SK-N-SH (cell line): ENCODE measurements at regions not wholly inside any gene's neighbourhood (a gene's known extent, or its start where the extent isn't known, plus 50 kb on each side); places are given as distances from the start of the nearest gene placed in this dataset.
A peak's percentile ranks its signal among the peaks of the same experiment; 100 is the strongest.

Source experiments
- CTCF ChIA-PET: fragments of 300-600, 350-600 bp; formaldehyde crosslinking; extraction: SDS; loops from one replicate; lab custom pipeline; 2021; lab: Yijun Ruan, JAX
- POLR2A ChIA-PET: fragments of 350-600 bp; sonication (Branson Sonifier 250); formaldehyde crosslinking; extraction: SDS; loops from one replicate; lab custom pipeline; 2020; ENCODE audit warnings: antibody characterized with exemption, inconsistent platforms; lab: Yijun Ruan, JAX
- DNase-seq: peaks from one replicate; pipeline ENCODE4 v3.0.0; 2012
- H2AFZ ChIP-seq: fragments of 200-600 bp; sonication (generic); 2 replicates; pipeline ENCODE4 v1.8.1; 2016; ENCODE audit warnings: antibody characterized with exemption, mild to moderate bottlenecking, low read depth
- H3F3A ChIP-seq: fragments of 200-600 bp; sonication (generic); replicated peaks from 2 replicates; pipeline ENCODE3; 2016; ENCODE audit warnings: antibody characterized with exemption, mild to moderate bottlenecking; ENCODE audit not compliant: insufficient read depth
- H3K27ac ChIP-seq, 2 experiments: fragments of 200-500 bp in 1 of 2; fragments of 200-600 bp in 1 of 2; sonication (Bioruptor generic) in 1 of 2; sonication (generic), shearing (Covaris generic) in 1 of 2; 2 replicates each; pipeline versions ENCODE4 v1.5.1 to v1.6.1; 2014 to 2016; ENCODE audit warnings: low read depth in 2 of 2, inconsistent platforms in 1 of 2, low read length in 1 of 2, mild to moderate bottlenecking in 1 of 2, mixed read lengths in 1 of 2
- H3K27me3 ChIP-seq: fragments of 200-600 bp; sonication (generic), shearing (Covaris generic); 2 replicates; pipeline ENCODE4 v1.6.1; 2016; ENCODE audit warnings: mixed run types; ENCODE audit not compliant: insufficient read depth
- H3K36me3 ChIP-seq, 2 experiments: fragments of 200-500 bp in 1 of 2; fragments of 200-600 bp in 1 of 2; sonication (Bioruptor generic) in 1 of 2; sonication (generic) in 1 of 2; replicated peaks in 1 of 2; 2 replicates each; pipeline versions ENCODE3 to v1.5.1; 2014 to 2016; ENCODE audit warnings: low read length in 1 of 2, mild to moderate bottlenecking in 1 of 2; ENCODE audit not compliant: insufficient read depth in 2 of 2, control insufficient read depth in 1 of 2
- H3K4me1 ChIP-seq, 2 experiments: fragments of 200-500 bp in 1 of 2; fragments of 200-600 bp in 1 of 2; sonication (Bioruptor generic) in 1 of 2; sonication (generic), shearing (Covaris generic) in 1 of 2; 2 replicates each; pipeline versions ENCODE4 v1.5.1 to v1.6.1; 2014 to 2016; ENCODE audit warnings: low read depth in 1 of 2, low read length in 1 of 2, mixed run types in 1 of 2; ENCODE audit not compliant: insufficient read depth in 2 of 2, control insufficient read depth in 1 of 2
- H3K4me2 ChIP-seq: fragments of 200-600 bp; sonication (generic), shearing (Covaris generic); 2 replicates; pipeline ENCODE4 v1.6.1; 2017; ENCODE audit warnings: mixed run types
- H3K4me3 ChIP-seq, 2 experiments: fragments of 200-500 bp in 1 of 2; fragments of 200-600 bp in 1 of 2; sonication (Bioruptor generic) in 1 of 2; sonication (generic), shearing (Covaris generic) in 1 of 2; 2 replicates each; pipeline versions ENCODE4 v1.5.1 to v1.8.1; 2014 to 2016; ENCODE audit warnings: low read depth in 2 of 2, inconsistent platforms in 1 of 2, low read length in 1 of 2, mild to moderate bottlenecking in 1 of 2, mixed read lengths in 1 of 2, moderate library complexity in 1 of 2
- H3K79me2 ChIP-seq: fragments of 200-600 bp; sonication (generic); 2 replicates; pipeline ENCODE4 v1.8.1; 2017; ENCODE audit warnings: mild to moderate bottlenecking; ENCODE audit not compliant: insufficient read depth
- H3K9ac ChIP-seq: fragments of 200-600 bp; sonication (generic); 2 replicates; pipeline ENCODE4 v1.6.1; 2017; ENCODE audit warnings: mixed run types
- H3K9me2 ChIP-seq: fragments of 200-600 bp; sonication (generic); 2 replicates; pipeline ENCODE4 v1.6.1; 2017; ENCODE audit warnings: mixed run types
- H3K9me3 ChIP-seq: fragments of 200-600 bp; sonication (generic); 2 replicates; pipeline ENCODE4 v1.6.1; 2017; ENCODE audit warnings: mixed run types, mild to moderate bottlenecking, moderate library complexity
- H4K20me1 ChIP-seq: fragments of 200-600 bp; sonication (generic); 2 replicates; pipeline ENCODE4 v1.6.1; 2017; ENCODE audit warnings: mild to moderate bottlenecking, mixed run types; ENCODE audit not compliant: insufficient read depth
- CHD2 ChIP-seq: fragments of 150-350 bp; IDR thresholded peaks from 2 replicates; pipeline ENCODE4 v1.6.1; 2018; ENCODE audit warnings: low read length; ENCODE audit not compliant: partially characterized antibody
- ELF1 ChIP-seq: IDR thresholded peaks from 2 replicates; pipeline ENCODE4 v1.4.0; 2012
- EZH2phosphoT487 ChIP-seq: fragments of 200-600 bp; sonication (generic); IDR thresholded peaks from 2 replicates; pipeline ENCODE4 v1.6.1; 2017; ENCODE audit warnings: low read depth, mixed run types, mild to moderate bottlenecking, antibody characterized with exemption, moderate library complexity, borderline replicate concordance
- FOSL2 ChIP-seq: IDR thresholded peaks from 2 replicates; pipeline ENCODE4 v1.4.0; 2012; ENCODE audit warnings: low read depth, mild to moderate bottlenecking, moderate library complexity, borderline replicate concordance
- FOXJ3 ChIP-seq: sonication (generic); formaldehyde crosslinking; IDR thresholded peaks from 2 replicates; pipeline ENCODE4 v1.5.1; 2020; ENCODE audit warnings: mild to moderate bottlenecking, missing genetic modification reagents
- GABPA ChIP-seq: IDR thresholded peaks from 2 replicates; pipeline ENCODE4 v1.4.0; 2012; ENCODE audit warnings: low read depth, mild to moderate bottlenecking
- JUND ChIP-seq: IDR thresholded peaks from 2 replicates; pipeline ENCODE4 v1.4.0; 2012
- MXI1 ChIP-seq: IDR thresholded peaks from 2 replicates; pipeline ENCODE4 v1.6.1; 2012; ENCODE audit warnings: mild to moderate bottlenecking, low read depth, low read length, improper control_type of control experiment
- NRF1 ChIP-seq: IDR thresholded peaks from 2 replicates; pipeline ENCODE4 v1.6.1; 2012; ENCODE audit warnings: low read depth, mild to moderate bottlenecking, low read length
- POLR2AphosphoS5 ChIP-seq: IDR thresholded peaks from 2 replicates; pipeline ENCODE4 v1.6.1; 2012; ENCODE audit warnings: low read depth, low read length
- TCF12 ChIP-seq: IDR thresholded peaks from 2 replicates; pipeline ENCODE4 v1.4.0; 2012
- TEAD4 ChIP-seq: IDR thresholded peaks from 2 replicates; pipeline ENCODE4 v1.4.0; 2012; ENCODE audit warnings: mild to moderate bottlenecking, borderline replicate concordance; ENCODE audit not compliant: insufficient read depth
- WGBS: methylation state at CpG from one replicate; pipeline ENCODE4 v1.1.6; 2017; ENCODE audit warnings: low lambda C conversion rate; 5-methylcytosine and 5-hydroxymethylcytosine counted together
- TF ChIP-seq, protein P1 (sequence below): IDR thresholded peaks from 2 replicates; pipeline ENCODE4; 2012
- TF ChIP-seq, protein P2 (sequence below): IDR thresholded peaks from 2 replicates; pipeline ENCODE4 v1.6.1; 2012; ENCODE audit warnings: mild to moderate bottlenecking, low read depth, low read length, moderate library complexity
- TF ChIP-seq, protein P3 (sequence below): IDR thresholded peaks from 2 replicates; pipeline ENCODE4 v1.4.0; 2012; ENCODE audit warnings: low read depth

DNA sequence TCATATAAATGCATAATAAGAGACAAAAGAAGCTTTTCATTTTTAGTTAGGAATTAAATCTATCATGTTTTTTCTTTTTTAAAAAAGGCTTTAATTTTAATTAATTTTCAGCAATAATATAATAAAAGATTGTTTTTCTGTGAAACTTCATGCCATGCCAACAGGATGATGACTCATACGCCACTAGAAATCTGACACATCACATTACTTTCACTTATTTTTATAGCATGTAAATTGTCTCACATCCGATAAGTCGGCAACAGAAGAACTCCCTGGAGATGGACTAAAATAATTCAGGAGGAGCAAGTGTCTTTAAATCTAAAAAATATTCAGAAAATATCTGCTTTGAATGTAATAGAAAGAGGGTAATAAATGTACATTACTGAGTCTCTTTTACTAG is 1024.2 kb upstream of the ACVR2A start:
- CTCF ChIA-PET: no interaction called here
- 6% methylated on average over 3 of the region's 3 CpGs for WGBS
- Histone ChIP-seq H3K27me3 (no peaks in the 10 kb centered on the region), H3K9me2 (no peaks in the 10 kb centered on the region), H2AFZ (no peak overlapping the region), H3K36me3 (no peaks in the 10 kb centered on the region), H3F3A (no peaks in the 10 kb centered on the region), H3K27ac (no peak overlapping the region), H3K4me3 (no peak overlapping the region), H3K79me2 (no peaks in the 10 kb centered on the region), H3K9me3 (no peaks in the 10 kb centered on the region), H3K4me1 (no peaks in the 10 kb centered on the region; a peak in 1 of 4 replicates), H4K20me1 (no peaks in the 10 kb centered on the region), H3K9ac (no peak overlapping the region), H3K4me2 (no peak overlapping the region; the same call in 1 of the 2 replicates)
- POLR2A ChIA-PET: no interaction called here
- TF ChIP-seq, protein P1, sequence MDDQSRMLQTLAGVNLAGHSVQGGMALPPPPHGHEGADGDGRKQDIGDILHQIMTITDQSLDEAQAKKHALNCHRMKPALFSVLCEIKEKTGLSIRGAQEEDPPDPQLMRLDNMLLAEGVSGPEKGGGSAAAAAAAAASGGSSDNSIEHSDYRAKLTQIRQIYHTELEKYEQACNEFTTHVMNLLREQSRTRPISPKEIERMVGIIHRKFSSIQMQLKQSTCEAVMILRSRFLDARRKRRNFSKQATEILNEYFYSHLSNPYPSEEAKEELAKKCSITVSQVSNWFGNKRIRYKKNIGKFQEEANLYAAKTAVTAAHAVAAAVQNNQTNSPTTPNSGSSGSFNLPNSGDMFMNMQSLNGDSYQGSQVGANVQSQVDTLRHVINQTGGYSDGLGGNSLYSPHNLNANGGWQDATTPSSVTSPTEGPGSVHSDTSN: peak; percentile 28; the same call in 1 of the 2 replicates
- TF ChIP-seq FOSL2 (peak; percentile 45; the same call in 1 of the 2 replicates), CHD2 (no peak), EZH2phosphoT487 (no peak), GABPA (no peak), POLR2AphosphoS5 (no peak), JUND (0 out of 2 replicates have a peak, but pooled peaks have one; percentile 20)
- TF ChIP-seq, protein P2, sequence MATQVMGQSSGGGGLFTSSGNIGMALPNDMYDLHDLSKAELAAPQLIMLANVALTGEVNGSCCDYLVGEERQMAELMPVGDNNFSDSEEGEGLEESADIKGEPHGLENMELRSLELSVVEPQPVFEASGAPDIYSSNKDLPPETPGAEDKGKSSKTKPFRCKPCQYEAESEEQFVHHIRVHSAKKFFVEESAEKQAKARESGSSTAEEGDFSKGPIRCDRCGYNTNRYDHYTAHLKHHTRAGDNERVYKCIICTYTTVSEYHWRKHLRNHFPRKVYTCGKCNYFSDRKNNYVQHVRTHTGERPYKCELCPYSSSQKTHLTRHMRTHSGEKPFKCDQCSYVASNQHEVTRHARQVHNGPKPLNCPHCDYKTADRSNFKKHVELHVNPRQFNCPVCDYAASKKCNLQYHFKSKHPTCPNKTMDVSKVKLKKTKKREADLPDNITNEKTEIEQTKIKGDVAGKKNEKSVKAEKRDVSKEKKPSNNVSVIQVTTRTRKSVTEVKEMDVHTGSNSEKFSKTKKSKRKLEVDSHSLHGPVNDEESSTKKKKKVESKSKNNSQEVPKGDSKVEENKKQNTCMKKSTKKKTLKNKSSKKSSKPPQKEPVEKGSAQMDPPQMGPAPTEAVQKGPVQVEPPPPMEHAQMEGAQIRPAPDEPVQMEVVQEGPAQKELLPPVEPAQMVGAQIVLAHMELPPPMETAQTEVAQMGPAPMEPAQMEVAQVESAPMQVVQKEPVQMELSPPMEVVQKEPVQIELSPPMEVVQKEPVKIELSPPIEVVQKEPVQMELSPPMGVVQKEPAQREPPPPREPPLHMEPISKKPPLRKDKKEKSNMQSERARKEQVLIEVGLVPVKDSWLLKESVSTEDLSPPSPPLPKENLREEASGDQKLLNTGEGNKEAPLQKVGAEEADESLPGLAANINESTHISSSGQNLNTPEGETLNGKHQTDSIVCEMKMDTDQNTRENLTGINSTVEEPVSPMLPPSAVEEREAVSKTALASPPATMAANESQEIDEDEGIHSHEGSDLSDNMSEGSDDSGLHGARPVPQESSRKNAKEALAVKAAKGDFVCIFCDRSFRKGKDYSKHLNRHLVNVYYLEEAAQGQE: no peak
- no peak for DNase-seq

GRCh38 chr2:146818122-146818521 is 1026.7 kb upstream of the ACVR2A start:
- CTCF ChIA-PET: interaction anchor here (0.6 to 0.7 kb wide), 2 partner anchors 22 to 1664 kb away, joined by 3 read pairs; no protein-coding TSS in a partner anchor
- Histone ChIP-seq H3F3A (no peaks in the 10 kb centered on the region), H4K20me1 (no peaks in the 10 kb centered on the region), H3K9me3 (no peaks in the 10 kb centered on the region), H3K9me2 (no peaks in the 10 kb centered on the region), H3K4me2 (no peak overlapping the region), H3K9ac (no peak overlapping the region), H3K36me3 (no peaks in the 10 kb centered on the region), H3K27ac (no peak overlapping the region), H2AFZ (no peak overlapping the region), H3K79me2 (no peaks in the 10 kb centered on the region), H3K4me3 (no peak overlapping the region), H3K4me1 (no peaks in the 10 kb centered on the region; a peak in 1 of 4 replicates), H3K27me3 (no peaks in the 10 kb centered on the region)
- no peak for DNase-seq
- 5% methylated on average over 1 of the region's 1 CpG for WGBS
- no peak for TF ChIP-seq FOXJ3 (CRISPR knock-in tag)
- TF ChIP-seq TEAD4: no peak
- TF ChIP-seq ELF1: no peak
- TF ChIP-seq NRF1: no peak
- no peak for TF ChIP-seq MXI1
- no peak for TF ChIP-seq TCF12
- TF ChIP-seq, protein P3, sequence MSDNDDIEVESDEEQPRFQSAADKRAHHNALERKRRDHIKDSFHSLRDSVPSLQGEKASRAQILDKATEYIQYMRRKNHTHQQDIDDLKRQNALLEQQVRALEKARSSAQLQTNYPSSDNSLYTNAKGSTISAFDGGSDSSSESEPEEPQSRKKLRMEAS: no peak
- POLR2A ChIA-PET: no interaction called here
